ENCODE measurements at regions not wholly inside any gene's neighbourhood (a gene's known extent, or its start where the extent isn't known, plus 50 kb on each side); places are given as distances from the start of the nearest gene placed in this dataset.

GRCh38 chr2:120441351-120441700 is 95.4 kb downstream of the INHBB start:
- H4K20me1 ChIP-seq (ENCODE audit: insufficient read depth, low read depth, low read length): no peaks in the 10 kb centered on the region
- peak overlapping the region; percentile 15 for H3K4me2 ChIP-seq (ENCODE audit: low read depth, low read length, poor library complexity, severe bottlenecking)
- no peak overlapping the region for H3K4me3 ChIP-seq (ENCODE audit: low read length)
- no peak overlapping the region for H3K9ac ChIP-seq (ENCODE audit: low read length)
- H3K4me1 ChIP-seq (ENCODE audit: low read length): peaks cover 61% of the 10 kb centered on the region
- H3K27me3 ChIP-seq (ENCODE audit: low read length): no peaks in the 10 kb centered on the region
- H2AFZ ChIP-seq (ENCODE audit: low read length): no peak overlapping the region
- no peak overlapping the region for H3K27ac ChIP-seq (ENCODE audit: low read length)
- H3K9me3 ChIP-seq (ENCODE audit: low read length): no peaks in the 10 kb centered on the region
- no peaks in the 10 kb centered on the region for H3K36me3 ChIP-seq (ENCODE audit: insufficient read depth, low read length)
- H3K9me2 ChIP-seq (replicated peaks; ENCODE audit: insufficient read depth, low read length): no peaks in the 10 kb centered on the region
- DNase-seq: no peak
- no peaks in the 10 kb centered on the region for H3K79me2 ChIP-seq (ENCODE audit: low read length)

GRCh38 chr2:120441744-120442471 is 96.0 kb downstream of the INHBB start:
- H3K36me3 ChIP-seq (ENCODE audit: insufficient read depth, low read length): no peaks in the 10 kb centered on the region

GRCh38 chr2:120442541-120442922 is 96.6 kb downstream of the INHBB start:
- no peaks in the 10 kb centered on the region for H3K79me2 ChIP-seq (ENCODE audit: low read length)
- H3K9me2 ChIP-seq (replicated peaks; ENCODE audit: insufficient read depth, low read length): no peaks in the 10 kb centered on the region
- H2AFZ ChIP-seq (ENCODE audit: low read length): no peak overlapping the region
- no peak for DNase-seq
- H3K9me3 ChIP-seq (ENCODE audit: low read length): no peaks in the 10 kb centered on the region
- no peaks in the 10 kb centered on the region for H4K20me1 ChIP-seq (ENCODE audit: insufficient read depth, low read depth, low read length)
- no peak overlapping the region for H3K27ac ChIP-seq (ENCODE audit: low read length)
- no peak overlapping the region for H3K4me2 ChIP-seq (ENCODE audit: low read depth, low read length, poor library complexity, severe bottlenecking)
- H3K9ac ChIP-seq (ENCODE audit: low read length): no peak overlapping the region
- no peak overlapping the region for H3K4me3 ChIP-seq (ENCODE audit: low read length)
- H3K4me1 ChIP-seq (ENCODE audit: low read length): peaks cover 49% of the 10 kb centered on the region
- no peaks in the 10 kb centered on the region for H3K27me3 ChIP-seq (ENCODE audit: low read length)
- H3K36me3 ChIP-seq (ENCODE audit: insufficient read depth, low read length): no peaks in the 10 kb centered on the region

More at GRCh38 chr2:120441744-120442471, 96.0 kb downstream of the INHBB start:
- Histone ChIP-seq H3K27me3 (ENCODE audit: low read length) (no peaks in the 10 kb centered on the region), H2AFZ (ENCODE audit: low read length) (no peak overlapping the region), H3K9ac (ENCODE audit: low read length) (no peak overlapping the region), H4K20me1 (ENCODE audit: insufficient read depth, low read depth, low read length) (no peaks in the 10 kb centered on the region), H3K9me2 (replicated peaks; ENCODE audit: insufficient read depth, low read length) (no peaks in the 10 kb centered on the region), H3K27ac (ENCODE audit: low read length) (no peak overlapping the region), H3K79me2 (ENCODE audit: low read length) (no peaks in the 10 kb centered on the region), H3K4me2 (ENCODE audit: low read depth, low read length, poor library complexity, severe bottlenecking) (no peak overlapping the region), H3K9me3 (ENCODE audit: low read length) (no peaks in the 10 kb centered on the region), H3K4me3 (ENCODE audit: low read length) (no peak overlapping the region), H3K4me1 (ENCODE audit: low read length) (peaks cover 55% of the 10 kb centered on the region)
- no peak for DNase-seq

- no peaks in the 10 kb centered on the region for H3K36me3 ChIP-seq (ENCODE audit: insufficient read depth, low read length)
- DNase-seq: no peak
- H2AFZ ChIP-seq (ENCODE audit: low read length): no peak overlapping the region
- no peaks in the 10 kb centered on the region for H3K9me2 ChIP-seq (replicated peaks; ENCODE audit: insufficient read depth, low read length)
- no peaks in the 10 kb centered on the region for H3K79me2 ChIP-seq (ENCODE audit: low read length)
- H3K27me3 ChIP-seq (ENCODE audit: low read length): no peaks in the 10 kb centered on the region
- peaks cover 44% of the 10 kb centered on the region for H3K4me1 ChIP-seq (ENCODE audit: low read length)
- no peak overlapping the region for H3K4me3 ChIP-seq (ENCODE audit: low read length)
- H3K9ac ChIP-seq (ENCODE audit: low read length): no peak overlapping the region
- H3K4me2 ChIP-seq (ENCODE audit: low read depth, low read length, poor library complexity, severe bottlenecking): no peak overlapping the region
- H3K27ac ChIP-seq (ENCODE audit: low read length): no peak overlapping the region
- H3K9me3 ChIP-seq (ENCODE audit: low read length): no peaks in the 10 kb centered on the region
- H4K20me1 ChIP-seq (ENCODE audit: insufficient read depth, low read depth, low read length): no peaks in the 10 kb centered on the region
Observed at GRCh38 chr2:120442923-120443571, 97.1 kb downstream of the INHBB start.

- Histone ChIP-seq H3K4me2 (ENCODE audit: low read depth, low read length, poor library complexity, severe bottlenecking) (no peak overlapping the region), H3K27me3 (ENCODE audit: low read length) (no peaks in the 10 kb centered on the region), H3K9ac (ENCODE audit: low read length) (no peak overlapping the region), H2AFZ (ENCODE audit: low read length) (no peak overlapping the region), H3K9me2 (replicated peaks; ENCODE audit: insufficient read depth, low read length) (no peaks in the 10 kb centered on the region), H3K4me1 (ENCODE audit: low read length) (peaks cover 35% of the 10 kb centered on the region), H3K36me3 (ENCODE audit: insufficient read depth, low read length) (no peaks in the 10 kb centered on the region), H3K27ac (ENCODE audit: low read length) (no peak overlapping the region), H3K79me2 (ENCODE audit: low read length) (no peaks in the 10 kb centered on the region), H3K4me3 (ENCODE audit: low read length) (no peak overlapping the region), H3K9me3 (ENCODE audit: low read length) (no peaks in the 10 kb centered on the region), H4K20me1 (ENCODE audit: insufficient read depth, low read depth, low read length) (no peaks in the 10 kb centered on the region)
- no peak for DNase-seq
Observed at GRCh38 chr2:120443946-120444345, 98.0 kb downstream of the INHBB start.

- no peak overlapping the region for H3K4me2 ChIP-seq (ENCODE audit: low read depth, low read length, poor library complexity, severe bottlenecking)
- H3K27ac ChIP-seq (ENCODE audit: low read length): no peak overlapping the region
- H3K9ac ChIP-seq (ENCODE audit: low read length): no peak overlapping the region
- no peak for DNase-seq
- no peaks in the 10 kb centered on the region for H3K27me3 ChIP-seq (ENCODE audit: low read length)
- H3K9me2 ChIP-seq (replicated peaks; ENCODE audit: insufficient read depth, low read length): no peaks in the 10 kb centered on the region
- H4K20me1 ChIP-seq (ENCODE audit: insufficient read depth, low read depth, low read length): no peaks in the 10 kb centered on the region
- H3K4me1 ChIP-seq (ENCODE audit: low read length): peaks cover 26% of the 10 kb centered on the region
- H3K9me3 ChIP-seq (ENCODE audit: low read length): no peaks in the 10 kb centered on the region
- no peak overlapping the region for H3K4me3 ChIP-seq (ENCODE audit: low read length)
- H2AFZ ChIP-seq (ENCODE audit: low read length): no peak overlapping the region
- no peaks in the 10 kb centered on the region for H3K36me3 ChIP-seq (ENCODE audit: insufficient read depth, low read length)
- H3K79me2 ChIP-seq (ENCODE audit: low read length): no peaks in the 10 kb centered on the region
Observed at GRCh38 chr2:120444691-120445240, 98.8 kb downstream of the INHBB start.

GRCh38 chr2:120445449-120446143 is 99.7 kb downstream of the INHBB start:
- no peaks in the 10 kb centered on the region for H3K27me3 ChIP-seq (ENCODE audit: low read length)
- no peaks in the 10 kb centered on the region for H3K79me2 ChIP-seq (ENCODE audit: low read length)
- no peak overlapping the region for H3K4me2 ChIP-seq (ENCODE audit: low read depth, low read length, poor library complexity, severe bottlenecking)
- H3K27ac ChIP-seq (ENCODE audit: low read length): no peak overlapping the region
- H3K36me3 ChIP-seq (ENCODE audit: insufficient read depth, low read length): no peaks in the 10 kb centered on the region
- H3K9me2 ChIP-seq (replicated peaks; ENCODE audit: insufficient read depth, low read length): no peaks in the 10 kb centered on the region
- DNase-seq: no peak
- no peak overlapping the region for H3K9ac ChIP-seq (ENCODE audit: low read length)
- no peaks in the 10 kb centered on the region for H4K20me1 ChIP-seq (ENCODE audit: insufficient read depth, low read depth, low read length)
- H3K4me1 ChIP-seq (ENCODE audit: low read length): peaks cover 18% of the 10 kb centered on the region
- H3K4me3 ChIP-seq (ENCODE audit: low read length): no peak overlapping the region
- H3K9me3 ChIP-seq (ENCODE audit: low read length): no peaks in the 10 kb centered on the region
- H2AFZ ChIP-seq (ENCODE audit: low read length): no peak overlapping the region

All from Karpas-422 (cell line).